Activated gamma-delta T cell treated with anti-CD3 and anti-CD28 coated beads, Interleukin-2, amount 50 U/mL, for 16 hours (primary cell): ENCODE measurements at regions not wholly inside any gene's neighbourhood (a gene's known extent, or its start where the extent isn't known, plus 50 kb on each side); places are given as distances from the start of the nearest gene placed in this dataset.
"Not testable (repeated sequence)": the region's sequence is repeated elsewhere in the genome, so short reads cannot be mapped to it uniquely, and the experiment has no call there.

Experiments used
- DNase-seq: peaks from one replicate; pipeline ENCODE4 v3.0.0-alpha.2; 2020; ENCODE audit warnings: low read depth

DNA sequence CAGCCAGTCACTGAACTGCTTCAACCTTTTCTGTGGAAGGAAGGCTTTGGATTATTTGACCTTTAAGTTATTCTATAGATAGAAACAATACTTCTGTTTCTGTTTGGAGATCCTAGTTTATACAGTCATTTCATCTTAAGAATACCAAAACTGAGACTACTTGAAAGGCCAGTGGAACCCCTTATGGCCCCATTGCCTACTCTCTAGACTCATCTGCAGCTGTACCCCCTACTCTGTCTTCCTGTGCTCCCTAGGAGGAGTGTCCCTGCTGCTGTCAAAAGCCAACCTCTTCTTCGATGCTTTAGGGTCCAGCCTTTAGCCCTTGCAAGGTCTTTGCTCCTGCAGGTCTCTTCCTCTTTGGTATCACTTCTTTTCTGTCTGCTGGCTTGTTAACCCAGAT is 169.6 kb downstream of the EDEM1 start:
- DNase-seq = no peak

DNA sequence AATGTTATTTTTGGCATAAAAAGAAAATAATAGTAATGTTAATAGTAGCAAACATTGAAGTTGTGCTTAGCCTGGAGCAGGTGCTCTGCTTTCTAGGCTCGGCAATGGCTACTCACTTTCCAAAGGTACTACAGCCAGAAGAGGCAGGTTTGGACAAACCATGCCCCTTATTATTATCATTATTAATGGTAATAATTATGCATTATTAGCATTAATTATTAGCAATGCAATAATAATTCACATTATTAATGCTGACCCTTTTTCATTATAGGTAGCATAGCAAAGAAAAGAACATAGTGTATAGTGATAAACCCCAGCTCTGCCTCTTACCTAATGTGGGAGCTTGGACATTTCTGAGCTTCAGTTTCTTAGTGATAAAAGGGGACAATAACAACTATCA is 171.4 kb downstream of the EDEM1 start:
- DNase-seq = no peak

DNA sequence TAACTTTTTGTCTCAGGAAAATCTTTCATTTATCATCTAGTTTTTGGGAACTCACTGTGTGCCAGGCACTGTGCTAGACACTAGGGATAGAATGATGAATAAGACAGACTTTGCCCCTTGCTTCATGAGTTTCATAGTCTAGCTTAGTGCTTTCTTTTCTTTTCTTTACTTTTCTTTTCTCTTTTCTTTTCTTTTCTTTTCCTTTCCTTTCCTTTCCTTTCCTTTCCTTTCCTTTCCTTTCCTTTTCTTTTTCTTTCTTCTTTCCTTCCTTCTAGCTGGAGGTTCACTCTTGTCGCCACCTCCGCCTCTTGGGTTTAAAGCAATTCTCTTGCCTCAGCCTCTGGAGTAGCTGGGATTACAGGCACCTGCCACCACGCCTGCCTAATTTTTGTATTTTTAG is 172.9 kb downstream of the EDEM1 start:
- no peak for DNase-seq

GRCh38 chr3:5366746-5367145 is 179.2 kb downstream of the EDEM1 start:
- no peak for DNase-seq

DNA sequence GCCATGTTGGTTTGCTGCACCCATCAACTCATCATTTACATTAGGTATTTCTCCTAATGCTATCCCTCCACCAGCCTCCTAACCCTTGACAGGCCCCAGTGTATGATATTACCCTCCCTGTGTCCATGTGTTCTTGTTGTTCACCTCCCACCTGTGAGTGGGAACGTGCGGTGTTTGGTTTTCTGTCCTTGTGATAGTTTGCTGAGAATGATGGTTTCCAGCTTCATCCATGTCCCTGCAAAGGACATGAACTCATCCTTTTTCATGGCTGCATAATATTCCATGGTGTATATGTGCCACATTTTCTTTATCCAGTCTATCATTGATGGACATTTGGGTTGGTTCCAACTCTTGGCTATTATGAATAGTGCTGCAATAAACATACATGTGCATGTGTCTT is 184.0 kb downstream of the EDEM1 start:
- not testable (repeated sequence) for DNase-seq

GRCh38 chr3:5376761-5377160 is 189.3 kb downstream of the EDEM1 start:
- DNase-seq = no peak

DNA sequence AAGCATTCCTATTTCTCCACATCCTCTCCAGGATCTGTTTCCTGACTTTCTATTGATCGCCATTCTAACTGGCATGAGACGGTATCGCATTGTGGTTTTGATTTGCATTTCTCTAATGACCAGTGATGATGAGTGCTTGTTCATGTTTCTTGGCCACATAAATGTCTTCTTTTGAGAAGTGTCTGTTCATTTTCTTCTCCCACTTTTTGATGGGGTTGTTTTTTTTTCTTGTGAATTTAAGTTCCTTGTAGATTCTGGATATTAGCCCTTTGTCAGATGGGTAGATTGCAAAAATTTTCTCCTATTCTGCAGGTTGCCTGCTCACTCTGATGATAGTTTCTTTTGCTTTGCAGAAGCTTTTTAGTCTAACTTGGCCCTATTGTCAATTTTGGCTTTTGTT is 191.8 kb downstream of the EDEM1 start:
- DNase-seq = not testable (repeated sequence)

GRCh38 chr3:5383486-5384263 is 196.2 kb downstream of the EDEM1 start:
- DNase-seq = not testable (repeated sequence)

DNA sequence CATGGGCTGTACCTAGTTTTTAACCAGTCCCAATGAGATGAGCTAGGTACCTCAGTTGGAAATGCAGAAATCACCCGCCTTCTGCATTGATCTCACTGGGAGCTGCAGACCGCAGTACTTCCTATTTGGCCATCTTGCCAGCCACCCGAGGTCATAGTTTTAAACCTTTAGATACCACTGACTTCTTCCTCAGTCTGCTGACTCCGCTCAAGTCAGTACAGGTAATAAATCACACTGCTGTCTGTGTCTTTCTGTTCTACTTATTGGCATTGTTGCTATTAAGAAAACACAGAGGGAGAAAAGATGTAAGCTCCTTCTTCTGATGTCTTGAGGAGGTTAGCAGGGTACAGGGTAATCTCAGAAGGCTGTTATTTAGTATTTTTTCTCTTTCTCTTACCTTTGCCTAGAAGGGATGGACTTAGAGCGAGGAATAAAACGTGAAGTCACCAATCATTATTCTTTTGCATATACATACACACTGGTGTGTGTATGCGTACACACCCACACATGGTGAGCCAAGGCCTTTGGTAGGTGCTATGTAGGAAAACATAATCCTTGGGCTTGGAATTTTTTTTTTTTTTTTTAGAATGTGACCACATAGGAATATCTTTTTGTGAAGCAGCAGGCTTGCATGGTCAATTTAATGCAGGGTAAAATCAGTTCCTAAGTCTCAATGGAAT is 197.2 kb downstream of the EDEM1 start:
- no peak for DNase-seq

DNA sequence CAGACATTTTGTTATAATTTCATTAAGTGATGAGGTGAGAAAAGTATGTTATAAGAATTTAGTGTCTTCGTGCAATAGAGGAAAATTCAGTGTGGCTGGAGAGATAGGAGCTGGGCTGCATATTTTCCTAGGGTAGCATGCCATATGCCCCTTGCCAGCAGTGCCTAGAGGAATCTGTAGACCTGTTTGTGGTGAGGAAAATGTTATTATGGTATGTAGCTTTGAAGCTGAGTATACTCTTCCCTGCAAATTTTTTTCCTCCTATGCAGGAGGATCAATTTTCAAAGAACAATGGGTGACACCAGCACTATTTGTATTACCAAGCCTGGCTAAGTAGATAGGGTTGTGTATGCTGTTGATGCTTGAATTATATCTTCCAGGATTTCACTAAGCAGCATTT is 200.6 kb downstream of the EDEM1 start:
- DNase-seq = no peak

- DNase-seq = no peak
Observed at GRCh38 chr3:5389057-5389456, 201.6 kb downstream of the EDEM1 start.

GRCh38 chr3:5390221-5390620 is 202.7 kb downstream of the EDEM1 start:
- DNase-seq = no peak

- DNase-seq = no peak
Observed at GRCh38 chr3:5390936-5391625, 203.6 kb downstream of the EDEM1 start.

- no peak for DNase-seq
Observed at GRCh38 chr3:5401002-5401401, 213.5 kb downstream of the EDEM1 start.

DNA sequence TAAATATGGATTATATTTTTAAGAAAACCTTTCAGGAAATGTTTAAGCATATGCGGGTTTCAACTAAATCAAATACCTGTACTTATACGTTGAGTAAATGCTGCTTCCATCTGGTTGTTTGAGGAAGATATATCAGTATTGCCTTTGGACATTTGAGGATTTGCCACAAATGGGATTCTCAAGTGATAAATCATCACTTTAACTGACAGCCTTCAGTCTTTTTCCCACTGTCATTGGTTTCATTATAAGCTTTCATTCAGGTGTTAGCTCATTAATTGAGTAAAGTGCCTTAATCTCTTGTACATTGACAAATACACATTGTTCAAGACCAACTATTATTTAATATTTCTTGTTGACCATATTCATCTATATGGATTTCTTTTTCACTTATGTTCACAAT is 217.2 kb downstream of the EDEM1 start:
- DNase-seq = no peak

DNA sequence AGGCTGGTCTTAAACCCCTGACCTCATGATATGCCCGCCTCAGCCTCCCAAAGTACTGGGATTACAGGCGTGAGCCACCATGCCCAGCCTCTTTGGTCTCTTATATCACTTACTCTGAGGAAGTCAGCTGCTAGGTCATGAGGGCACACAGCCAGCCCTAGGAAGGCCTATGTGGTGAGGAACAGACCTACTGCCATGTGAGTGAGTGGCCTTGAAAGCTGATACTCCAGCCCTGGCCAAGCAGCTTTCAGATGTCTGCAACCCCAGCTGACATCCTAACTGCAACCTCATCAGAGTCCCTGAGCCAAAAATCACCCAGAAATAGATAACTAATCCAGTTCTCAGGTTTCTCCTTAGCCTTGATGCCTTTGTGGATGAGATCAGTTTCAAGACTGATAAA is 224.3 kb downstream of the EDEM1 start:
- no peak for DNase-seq

- DNase-seq = no peak
Observed at GRCh38 chr3:5423076-5423475, 235.6 kb downstream of the EDEM1 start.

GRCh38 chr3:5423523-5423922 is 236.0 kb downstream of the EDEM1 start:
- DNase-seq = no peak

DNA sequence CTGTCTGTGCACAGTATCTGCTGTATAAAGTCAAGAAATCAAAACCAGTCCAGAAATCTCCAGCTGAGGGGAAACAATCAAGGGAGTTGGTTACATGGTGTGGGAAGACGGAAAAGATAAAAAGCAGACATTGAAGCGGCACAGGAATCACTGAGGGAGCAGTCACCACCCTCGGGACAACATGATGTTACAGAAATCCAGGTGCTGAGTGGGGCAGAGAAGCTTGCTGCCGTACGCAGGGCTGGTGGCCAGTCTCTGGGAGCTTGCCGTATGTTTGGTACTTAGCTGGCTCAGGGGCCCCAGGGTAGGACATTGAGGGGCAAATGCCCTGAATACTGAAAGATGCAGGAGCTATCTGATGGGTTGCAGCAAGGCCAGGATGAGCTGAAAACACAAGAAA is 237.9 kb downstream of the EDEM1 start:
- DNase-seq = no peak

GRCh38 chr3:5426094-5426883 is 238.8 kb downstream of the EDEM1 start:
- DNase-seq = peak; percentile 28

DNA sequence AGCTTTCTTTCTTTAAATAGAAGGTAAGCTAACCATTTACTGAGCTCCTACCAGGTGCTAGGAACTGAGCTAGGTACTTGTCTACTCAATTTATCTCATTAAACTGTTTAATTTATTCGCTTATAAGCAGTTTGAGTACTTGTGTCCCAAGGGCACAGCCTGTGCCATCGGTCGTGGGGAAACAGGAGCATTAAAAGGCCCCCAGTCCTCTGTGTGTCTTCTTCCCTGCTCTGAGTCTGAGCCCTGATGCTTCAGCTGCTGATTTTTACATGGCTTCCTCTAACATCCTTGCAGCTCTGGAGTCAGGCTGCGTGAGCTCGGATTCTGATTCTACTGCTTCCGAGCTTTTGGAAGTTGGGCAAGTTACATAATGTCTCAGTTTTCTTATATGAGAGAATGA is 239.5 kb downstream of the EDEM1 start:
- DNase-seq = no peak

DNA sequence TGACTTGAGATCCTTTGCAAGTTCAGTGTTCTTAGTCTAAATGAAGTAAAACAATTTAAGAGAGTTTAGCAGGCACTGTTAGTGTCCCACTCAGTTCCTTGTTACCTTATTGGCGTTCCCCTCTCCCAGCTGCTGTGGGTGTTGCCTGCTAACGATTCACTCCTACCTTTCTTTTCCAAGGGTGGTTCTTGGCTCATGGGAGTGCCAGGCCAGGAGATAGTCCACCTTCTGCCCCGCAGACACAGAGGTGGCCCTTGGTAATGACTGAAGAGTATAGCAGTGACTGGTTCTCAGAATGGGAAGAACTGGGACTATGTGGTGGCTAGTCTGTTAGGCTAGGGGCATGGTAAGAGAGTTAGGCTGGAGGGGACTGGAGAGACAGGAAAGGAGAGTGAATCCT is 240.4 kb downstream of the EDEM1 start:
- DNase-seq = no peak
